Loucy (cell line): ENCODE measurements at regions not wholly inside any gene's neighbourhood (a gene's known extent, or its start where the extent isn't known, plus 50 kb on each side); places are given as distances from the start of the nearest gene placed in this dataset.

Experiments used
- H2AFZ ChIP-seq: fragments of 200-600 bp; sonication (generic); 2 replicates; pipeline ENCODE4 v1.6.0; 2016; ENCODE audit warnings: antibody characterized with exemption, mild to moderate bottlenecking, low read length, moderate library complexity
- H3F3A ChIP-seq: fragments of 200-600 bp; 2 replicates; pipeline ENCODE4 v1.6.0; 2016; ENCODE audit warnings: antibody characterized with exemption, low read depth, mild to moderate bottlenecking
- H3K27me3 ChIP-seq: fragments of 200-600 bp; sonication (generic); 2 replicates; pipeline ENCODE4 v1.6.1; 2014; ENCODE audit warnings: low read length, mild to moderate bottlenecking; ENCODE audit not compliant: insufficient read depth, poor library complexity, severe bottlenecking
- H3K36me3 ChIP-seq: fragments of 200-600 bp; sonication (generic); 2 replicates; pipeline ENCODE4 v1.6.1; 2016; ENCODE audit warnings: low read length; ENCODE audit not compliant: insufficient read depth
- H3K4me1 ChIP-seq: fragments of 200-600 bp; sonication (generic); 2 replicates; pipeline ENCODE4 v1.5.1; 2014; ENCODE audit warnings: low read length, mild to moderate bottlenecking; ENCODE audit not compliant: insufficient read depth, poor library complexity, severe bottlenecking
- H3K4me2 ChIP-seq: fragments of 200-600 bp; sonication (generic); 2 replicates; pipeline ENCODE4 v1.6.0; 2014; ENCODE audit warnings: antibody characterized with exemption, low read length, low read depth, mild to moderate bottlenecking; ENCODE audit not compliant: poor library complexity, severe bottlenecking
- H3K4me3 ChIP-seq: fragments of 200-600 bp; sonication (generic); 2 replicates; pipeline ENCODE4 v1.5.1; 2014; ENCODE audit warnings: low read length, mild to moderate bottlenecking, mixed read lengths; ENCODE audit not compliant: poor library complexity, severe bottlenecking
- H3K79me2 ChIP-seq: fragments of 200-600 bp; sonication (generic); 2 replicates; pipeline ENCODE4 v1.6.1; 2014; ENCODE audit warnings: low read length; ENCODE audit not compliant: insufficient read depth
- H3K9ac ChIP-seq: fragments of 200-600 bp; sonication (generic); 2 replicates; pipeline ENCODE4 v1.6.0; 2014; ENCODE audit warnings: mild to moderate bottlenecking, low read depth, low read length, moderate library complexity; ENCODE audit not compliant: poor library complexity, severe bottlenecking
- H3K9me2 ChIP-seq: fragments of 200-600 bp; sonication (generic); replicated peaks from 2 replicates; pipeline ENCODE4 v1.6.1; 2016; ENCODE audit warnings: low read depth, low read length, mixed read lengths
- H3K9me3 ChIP-seq: fragments of 200-600 bp; sonication (generic); 2 replicates; pipeline ENCODE4 v1.6.1; 2014; ENCODE audit warnings: mild to moderate bottlenecking, antibody characterized with exemption, low read length, low read depth; ENCODE audit not compliant: insufficient read depth
- H4K20me1 ChIP-seq: fragments of 200-600 bp; sonication (generic); 2 replicates; pipeline ENCODE4 v1.6.0; 2014; ENCODE audit warnings: antibody characterized with exemption, low read length, mild to moderate bottlenecking; ENCODE audit not compliant: insufficient read depth, poor library complexity, severe bottlenecking
- CTCF ChIP-seq: fragments of 200-600 bp; sonication (generic); conservative IDR thresholded peaks from 2 replicates; pipeline ENCODE4 v1.5.1; 2014; ENCODE audit warnings: mild to moderate bottlenecking, antibody characterized with exemption, low read length
- EZH2phosphoT487 ChIP-seq: fragments of 200-600 bp; IDR thresholded peaks from 2 replicates; pipeline ENCODE4 v1.6.1; 2018; ENCODE audit warnings: antibody characterized with exemption, mild to moderate bottlenecking, moderate library complexity, borderline replicate concordance

GRCh38 chr15:97600190-97600589 lies 360.3 kb upstream of the ARRDC4 start:
- Histone ChIP-seq H2AFZ (no peak overlapping the region), H3K27me3 (no peaks in the 10 kb centered on the region), H3K79me2 (no peaks in the 10 kb centered on the region), H3K4me2 (no peak overlapping the region), H3K4me3 (no peak overlapping the region), H3K9me3 (no peaks in the 10 kb centered on the region), H4K20me1 (no peaks in the 10 kb centered on the region), H3K36me3 (no peaks in the 10 kb centered on the region), H3K9me2 (no peaks in the 10 kb centered on the region), H3F3A (no peaks in the 10 kb centered on the region), H3K4me1 (no peaks in the 10 kb centered on the region), H3K9ac (no peak overlapping the region)
- TF ChIP-seq EZH2phosphoT487 (no peak), CTCF (no peak)

GRCh38 chr15:97604677-97605076 lies 355.8 kb upstream of the ARRDC4 start:
- Histone ChIP-seq H3K27me3 (no peaks in the 10 kb centered on the region), H4K20me1 (no peaks in the 10 kb centered on the region), H3K9me3 (no peaks in the 10 kb centered on the region; the same call in 1 of the 2 replicates), H3K9me2 (no peaks in the 10 kb centered on the region), H3K9ac (no peak overlapping the region), H3K79me2 (no peaks in the 10 kb centered on the region), H3K4me3 (no peak overlapping the region), H3K36me3 (no peaks in the 10 kb centered on the region), H3F3A (no peaks in the 10 kb centered on the region), H2AFZ (no peak overlapping the region), H3K4me1 (no peaks in the 10 kb centered on the region), H3K4me2 (no peak overlapping the region)
- no peak for TF ChIP-seq CTCF
- TF ChIP-seq EZH2phosphoT487: no peak

- H3F3A ChIP-seq: no peaks in the 10 kb centered on the region
- no peaks in the 10 kb centered on the region for H3K9me3 ChIP-seq
- no peaks in the 10 kb centered on the region for H3K4me1 ChIP-seq
- no peak overlapping the region for H2AFZ ChIP-seq
- no peaks in the 10 kb centered on the region for H4K20me1 ChIP-seq
- TF ChIP-seq EZH2phosphoT487 (no peak), CTCF (no peak)
- H3K27me3 ChIP-seq: no peaks in the 10 kb centered on the region
- H3K4me3 ChIP-seq: no peak overlapping the region
- H3K4me2 ChIP-seq: no peak overlapping the region
- H3K9ac ChIP-seq: no peak overlapping the region
- H3K9me2 ChIP-seq: no peaks in the 10 kb centered on the region
- no peaks in the 10 kb centered on the region for H3K36me3 ChIP-seq
- H3K79me2 ChIP-seq: no peaks in the 10 kb centered on the region
Observed at GRCh38 chr15:97615114-97615513, 345.4 kb upstream of the ARRDC4 start.
